ENCODE measurements at regions not wholly inside any gene's neighbourhood (a gene's known extent, or its start where the extent isn't known, plus 50 kb on each side); places are given as distances from the start of the nearest gene placed in this dataset.

GRCh38 chr5:144794922-144795321, 624.2 kb downstream of the KCTD16 start:
- no peak for DNase-seq (ENCODE audit: low read depth)

- DNase-seq (ENCODE audit: low read depth) = no peak
Observed at GRCh38 chr5:144788556-144788955, 617.9 kb downstream of the KCTD16 start.

GRCh38 chr5:144788046-144788445, 617.4 kb downstream of the KCTD16 start:
- DNase-seq (ENCODE audit: low read depth) = no peak

GRCh38 chr5:144779368-144779767, 608.7 kb downstream of the KCTD16 start:
- DNase-seq (ENCODE audit: low read depth) = peak; percentile 29

- no peak for DNase-seq (ENCODE audit: low read depth)
Observed at GRCh38 chr5:144778561-144778960, 607.9 kb downstream of the KCTD16 start.

- DNase-seq (ENCODE audit: low read depth) = no peak
Observed at GRCh38 chr5:144774197-144774596, 603.5 kb downstream of the KCTD16 start.

- DNase-seq (ENCODE audit: low read depth) = no peak
Observed at GRCh38 chr5:144773628-144774027, 603.0 kb downstream of the KCTD16 start.

- DNase-seq (ENCODE audit: low read depth) = no peak
Observed at GRCh38 chr5:144771802-144772201, 601.1 kb downstream of the KCTD16 start.

- DNase-seq (ENCODE audit: low read depth) = no peak
Observed at GRCh38 chr5:144742361-144742760, 571.7 kb downstream of the KCTD16 start.

- no peak for DNase-seq (ENCODE audit: low read depth)
Observed at GRCh38 chr5:144731786-144732185, 561.1 kb downstream of the KCTD16 start.

- no peak for DNase-seq (ENCODE audit: low read depth)
Observed at GRCh38 chr5:144712090-144712489, 541.4 kb downstream of the KCTD16 start.

- no peak for DNase-seq (ENCODE audit: low read depth)
Observed at GRCh38 chr5:144711172-144711571, 540.5 kb downstream of the KCTD16 start.

- DNase-seq (ENCODE audit: low read depth) = no peak
Observed at GRCh38 chr5:144710637-144711036, 540.0 kb downstream of the KCTD16 start.

GRCh38 chr5:144703776-144704175, 533.1 kb downstream of the KCTD16 start:
- DNase-seq (ENCODE audit: low read depth) = no peak

- no peak for DNase-seq (ENCODE audit: low read depth)
Observed at GRCh38 chr5:144698484-144698883, 527.8 kb downstream of the KCTD16 start.

- DNase-seq (ENCODE audit: low read depth) = peak; percentile 98
Observed at GRCh38 chr5:144697847-144698262, 527.2 kb downstream of the KCTD16 start.

- DNase-seq (ENCODE audit: low read depth) = no peak
Observed at GRCh38 chr5:144691936-144692335, 521.3 kb downstream of the KCTD16 start.

GRCh38 chr5:144684899-144685298, 514.2 kb downstream of the KCTD16 start:
- DNase-seq (ENCODE audit: low read depth) = no peak

GRCh38 chr5:144680711-144681110, 510.0 kb downstream of the KCTD16 start:
- no peak for DNase-seq (ENCODE audit: low read depth)

GRCh38 chr5:144671066-144671465, 500.4 kb downstream of the KCTD16 start:
- DNase-seq (ENCODE audit: low read depth) = peak; percentile 3

- no peak for DNase-seq (ENCODE audit: low read depth)
Observed at GRCh38 chr5:144659634-144660227, 489.1 kb downstream of the KCTD16 start.

- no peak for DNase-seq (ENCODE audit: low read depth)
Observed at GRCh38 chr5:144644317-144644716, 473.6 kb downstream of the KCTD16 start.

GRCh38 chr5:144638787-144639186, 468.1 kb downstream of the KCTD16 start:
- DNase-seq (ENCODE audit: low read depth) = no peak

GRCh38 chr5:144634138-144634537, 463.5 kb downstream of the KCTD16 start:
- no peak for DNase-seq (ENCODE audit: low read depth)
